Naive thymus-derived CD8-positive, alpha-beta T cell (primary cell): ENCODE measurements at regions not wholly inside any gene's neighbourhood (a gene's known extent, or its start where the extent isn't known, plus 50 kb on each side); places are given as distances from the start of the nearest gene placed in this dataset.

Source experiments
- ATAC-seq, 2 donors: fragments of 150-1000 bp; cut with Tn5 transposase in 1 of 2; sonication (Bioruptor Pico), chemical (Tn5 transposase) in 1 of 2; 1 replicate in 1 of 2; 2 replicates in 1 of 2; pipeline ENCODE4 v1.10.0; 2021; ENCODE audit warnings: mild to moderate bottlenecking in 2 of 2, moderate library complexity in 2 of 2
- POLR2A ChIA-PET: fragments of 350-600 bp; sonication (Branson Sonifier 250); formaldehyde crosslinking; loops from one replicate; lab custom pipeline; 2021; ENCODE audit warnings: antibody characterized with exemption; lab: Charles Lee
- DNase-seq, 10 donors: peaks; one replicate each; pipeline versions ENCODE4 v3.0.0 to v3.0.0-alpha.2; 2020 to 2022
- H3K27ac Mint-ChIP-seq, 10 donors: one replicate each; pipeline ENCODE4 v1.8.0; 2020 to 2022; ENCODE audit warnings: mild to moderate bottlenecking in 10 of 10, mixed read lengths in 10 of 10, moderate library complexity in 4 of 10, inconsistent platforms in 1 of 10
- H3K27me3 Mint-ChIP-seq, 5 donors: one replicate each; pipeline ENCODE4 v1.8.0; 2021 to 2022; ENCODE audit warnings: mixed read lengths in 5 of 5
- H3K36me3 Mint-ChIP-seq, 3 donors: one replicate each; pipeline ENCODE4 v1.8.0; 2020 to 2022; ENCODE audit warnings: mixed read lengths in 3 of 3, mild to moderate bottlenecking in 2 of 3, inconsistent platforms in 1 of 3
- H3K4me1 Mint-ChIP-seq, 4 donors: one replicate each; pipeline ENCODE4 v1.8.0; 2021 to 2022; ENCODE audit warnings: mixed read lengths in 4 of 4
- H3K4me3 Mint-ChIP-seq, 10 donors: one replicate each; pipeline ENCODE4 v1.8.0; 2020 to 2022; ENCODE audit warnings: mild to moderate bottlenecking in 10 of 10, mixed read lengths in 10 of 10, moderate library complexity in 6 of 10, inconsistent platforms in 1 of 10
- H3K9me3 Mint-ChIP-seq, 9 donors: one replicate each; pipeline ENCODE4 v1.8.0; 2020 to 2022; ENCODE audit warnings: mixed read lengths in 9 of 9, mild to moderate bottlenecking in 3 of 9, inconsistent platforms in 1 of 9, moderate library complexity in 1 of 9

DNA sequence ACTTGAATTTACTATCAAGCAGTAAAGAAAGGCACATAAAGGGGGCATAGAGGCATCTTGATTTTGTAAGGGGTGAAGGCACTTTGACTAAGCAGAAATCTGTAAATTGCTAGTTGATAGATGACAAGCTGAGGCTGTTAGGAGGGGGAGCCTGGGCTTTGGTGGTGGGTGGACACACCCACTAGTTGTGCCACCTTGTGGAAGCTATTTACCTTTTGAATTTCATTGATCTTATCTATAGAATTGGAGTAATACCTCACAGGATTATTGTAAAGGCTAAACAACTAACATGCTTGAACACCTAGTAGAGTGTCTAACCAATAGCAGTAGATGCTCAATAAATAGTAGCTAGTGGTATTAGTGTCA is 142.8 kb upstream of the KCNIP4 start:
- POLR2A ChIA-PET = no interaction called here
- H3K27me3 Mint-ChIP-seq = no peaks in the 10 kb centered on the region

DNA sequence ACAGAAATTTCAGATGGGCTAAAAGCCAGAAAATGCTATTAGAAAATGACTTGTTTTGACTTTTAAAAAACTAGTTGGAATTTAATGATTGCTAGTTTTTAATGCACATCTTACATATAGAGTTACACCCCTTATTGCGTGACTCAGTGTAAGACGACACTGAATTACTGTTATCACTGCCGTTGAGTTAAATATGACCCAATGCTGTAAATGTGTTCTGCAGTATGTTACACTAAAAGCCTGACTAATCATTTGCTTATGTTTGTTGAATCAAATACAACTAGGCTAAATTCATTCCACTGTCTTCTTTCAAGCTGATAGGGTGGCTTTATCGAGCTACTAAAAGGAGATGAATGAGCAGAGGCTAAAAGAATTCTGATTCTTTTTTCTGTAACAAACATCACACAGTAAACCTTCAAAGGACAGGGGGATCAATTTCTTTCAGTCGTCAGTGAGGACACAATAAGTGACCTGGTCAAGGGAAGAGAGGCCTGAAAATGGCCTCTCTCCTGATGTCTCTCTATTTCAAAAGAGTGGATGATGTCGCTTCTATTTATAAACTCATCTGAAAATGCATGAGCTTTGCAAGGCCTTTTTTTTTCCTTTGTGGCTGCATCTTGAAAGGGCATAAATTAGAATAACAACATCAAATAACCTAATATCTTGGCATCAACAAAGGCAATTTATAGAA is 142.2 kb upstream of the KCNIP4 start:
- ATAC-seq = no peak
- no peak for DNase-seq
- Mint-ChIP-seq H3K27me3 (no peaks in the 10 kb centered on the region), H3K36me3 (peaks cover 0 to 4% (median 0%) of the 10 kb centered on the region in 3 donors), H3K4me1 (no peaks in the 10 kb centered on the region), H3K4me3 (no peak overlapping the region), H3K27ac (no peak overlapping the region), H3K9me3 (peaks cover 0 to 18% (median 12%) of the 10 kb centered on the region in 9 donors)
- POLR2A ChIA-PET = no interaction called here

More for the DNA sequence above, 142.8 kb upstream of the KCNIP4 start:
- H3K4me1 Mint-ChIP-seq = no peaks in the 10 kb centered on the region
- peaks cover 0 to 2% (median 0%) of the 10 kb centered on the region in 3 donors for H3K36me3 Mint-ChIP-seq
- peaks cover 2 to 13% (median 8%) of the 10 kb centered on the region in 9 donors for H3K9me3 Mint-ChIP-seq
- no peak overlapping the region for H3K27ac Mint-ChIP-seq
- ATAC-seq (no peak), DNase-seq (no peak)
- H3K4me3 Mint-ChIP-seq = no peak overlapping the region

DNA sequence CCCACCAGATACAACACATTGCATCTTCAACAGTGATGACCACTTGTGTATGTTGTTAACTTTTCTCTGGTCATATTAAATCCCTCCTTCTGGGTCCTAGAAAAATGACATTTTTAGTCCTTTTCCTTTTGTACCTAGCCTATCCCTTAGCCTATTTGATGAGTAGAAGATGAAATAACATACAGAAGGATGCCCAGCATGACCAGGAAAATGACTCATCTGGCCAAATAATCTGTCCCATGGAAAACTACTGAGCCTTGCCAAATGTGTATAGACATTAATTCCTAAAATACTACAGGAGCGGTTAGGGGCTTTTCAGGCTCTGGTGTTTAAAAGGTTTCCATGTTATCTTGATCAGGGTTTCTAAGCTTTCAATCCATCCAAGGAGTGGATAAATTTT is 129.0 kb upstream of the KCNIP4 start:
- no peak overlapping the region for H3K4me3 Mint-ChIP-seq
- peaks cover 0 to 4% (median 3%) of the 10 kb centered on the region in 3 donors for H3K36me3 Mint-ChIP-seq
- no peak for ATAC-seq
- H3K4me1 Mint-ChIP-seq = peaks cover 0 to 5% (median under 1%) of the 10 kb centered on the region in 4 donors
- H3K27ac Mint-ChIP-seq = no peak overlapping the region
- peaks cover 9 to 32% (median 20%) of the 10 kb centered on the region in 9 donors for H3K9me3 Mint-ChIP-seq
- no peak for DNase-seq
- H3K27me3 Mint-ChIP-seq = peaks cover 0 to under 1% (median 0%) of the 10 kb centered on the region in 5 donors
- POLR2A ChIA-PET = no interaction called here

DNA sequence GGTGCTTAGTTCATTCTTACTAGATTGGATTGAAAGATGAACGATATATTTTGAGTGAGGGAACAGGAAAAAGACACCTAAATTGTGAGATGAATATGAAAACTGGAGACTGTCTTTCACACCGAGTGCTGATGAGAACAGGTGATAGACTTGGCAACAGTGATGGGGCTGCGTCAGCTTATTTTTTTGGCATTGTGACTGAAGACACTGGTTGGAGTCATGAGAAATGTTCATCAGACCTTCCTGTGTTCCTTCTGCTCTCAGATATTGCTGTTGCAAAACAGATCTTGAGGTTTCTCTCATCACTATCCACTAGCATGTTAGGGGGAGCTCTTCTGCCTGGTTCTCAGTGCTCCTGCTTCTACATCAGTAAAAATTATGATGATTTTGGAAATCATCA is 124.2 kb upstream of the KCNIP4 start:
- POLR2A ChIA-PET = no interaction called here
- DNase-seq = peak in 2 of 10 donors; percentile 1 to 3
- Mint-ChIP-seq H3K4me3 (no peak overlapping the region), H3K27ac (no peak overlapping the region), H3K36me3 (peaks cover 0 to 4% (median 3%) of the 10 kb centered on the region in 3 donors), H3K9me3 (peaks cover 8 to 34% (median 11%) of the 10 kb centered on the region in 9 donors), H3K27me3 (peaks cover 0 to 2% (median 0%) of the 10 kb centered on the region in 5 donors), H3K4me1 (peaks cover 0 to 5% (median 1%) of the 10 kb centered on the region in 4 donors)
- peak in 1 of 2 donors; percentile 23 for ATAC-seq

DNA sequence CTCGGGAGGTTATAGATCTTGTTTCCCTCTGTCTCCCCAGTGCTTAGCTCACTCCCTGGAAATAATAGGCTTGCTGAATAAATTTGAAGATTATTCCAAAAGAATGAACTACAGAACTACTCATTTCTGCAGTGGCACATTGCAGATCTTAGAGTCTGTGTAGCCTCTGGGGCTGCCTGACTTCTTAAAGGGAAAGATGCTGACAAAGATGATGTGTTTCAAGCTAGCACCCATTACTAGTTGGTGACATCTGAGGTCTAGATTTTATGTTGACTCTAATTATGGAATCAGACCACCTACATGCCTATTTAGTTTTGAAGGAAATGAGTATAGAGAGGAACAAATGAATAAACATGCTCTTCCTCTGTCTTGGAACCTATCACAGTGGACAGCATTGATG is 123.7 kb upstream of the KCNIP4 start:
- no peak for DNase-seq
- H3K36me3 Mint-ChIP-seq = peaks cover 0 to 4% (median 3%) of the 10 kb centered on the region in 3 donors
- no peak for ATAC-seq
- H3K27ac Mint-ChIP-seq = no peak overlapping the region
- H3K9me3 Mint-ChIP-seq = peaks cover 4 to 30% (median 10%) of the 10 kb centered on the region in 9 donors
- peaks cover 0 to 5% (median 1%) of the 10 kb centered on the region in 4 donors for H3K4me1 Mint-ChIP-seq
- peaks cover 0 to 2% (median 0%) of the 10 kb centered on the region in 5 donors for H3K27me3 Mint-ChIP-seq
- H3K4me3 Mint-ChIP-seq = no peak overlapping the region
- POLR2A ChIA-PET = no interaction called here

DNA sequence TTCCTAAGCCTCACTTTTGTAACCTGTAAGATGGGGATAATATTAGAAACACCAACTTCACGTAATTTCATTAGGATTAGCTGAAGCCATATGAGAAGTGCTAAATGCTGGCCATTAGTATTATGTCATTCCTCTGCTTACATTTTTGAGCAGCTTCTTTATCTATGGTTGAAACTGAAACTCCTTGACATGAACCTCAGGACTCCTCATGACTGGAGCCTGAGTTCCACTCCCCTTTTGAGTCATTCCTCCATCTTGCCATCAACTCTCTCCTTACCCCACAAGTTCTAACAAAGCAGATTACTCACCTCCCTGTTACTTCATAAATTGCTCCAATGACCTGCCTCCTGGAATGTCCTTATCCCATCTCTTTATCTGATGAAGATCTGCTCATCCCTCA is 123.2 kb upstream of the KCNIP4 start:
- DNase-seq (no peak), ATAC-seq (no peak)
- Mint-ChIP-seq H3K9me3 (peaks cover 0 to 29% (median 9%) of the 10 kb centered on the region in 9 donors), H3K4me3 (no peak overlapping the region), H3K4me1 (peaks cover 0 to 5% (median 1%) of the 10 kb centered on the region in 4 donors), H3K36me3 (peaks cover 0 to 4% (median 3%) of the 10 kb centered on the region in 3 donors), H3K27ac (no peak overlapping the region), H3K27me3 (peaks cover 0 to 2% (median 0%) of the 10 kb centered on the region in 5 donors)
- POLR2A ChIA-PET = no interaction called here

DNA sequence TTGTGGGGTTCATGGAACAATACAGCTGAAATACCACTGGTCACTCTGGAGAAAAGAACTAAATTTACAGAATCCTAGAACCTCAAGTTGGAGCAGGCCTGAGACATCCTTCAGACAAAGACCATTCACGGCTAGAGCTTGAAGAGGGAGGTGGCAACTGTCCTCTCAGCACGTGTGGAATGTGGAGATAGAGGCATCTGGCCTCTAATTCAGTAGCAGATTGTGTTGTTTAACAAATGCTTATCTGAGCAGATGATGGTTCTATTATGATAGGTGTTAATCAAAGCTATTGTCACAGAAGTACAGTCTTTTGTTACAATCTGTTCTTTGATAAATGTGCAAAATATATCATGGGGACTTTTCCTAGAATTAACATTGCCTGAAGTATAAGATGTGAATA is 121.7 kb upstream of the KCNIP4 start:
- no peak for DNase-seq
- H3K4me3 Mint-ChIP-seq = no peak overlapping the region
- H3K4me1 Mint-ChIP-seq = peaks cover 0 to 5% (median 1%) of the 10 kb centered on the region in 4 donors
- no peak for ATAC-seq
- H3K27ac Mint-ChIP-seq = no peak overlapping the region
- peaks cover 0 to 3% (median 0%) of the 10 kb centered on the region in 3 donors for H3K36me3 Mint-ChIP-seq
- POLR2A ChIA-PET = no interaction called here
- peaks cover 0 to 2% (median 0%) of the 10 kb centered on the region in 5 donors for H3K27me3 Mint-ChIP-seq
- H3K9me3 Mint-ChIP-seq = peaks cover 3 to 26% (median 7%) of the 10 kb centered on the region in 9 donors

DNA sequence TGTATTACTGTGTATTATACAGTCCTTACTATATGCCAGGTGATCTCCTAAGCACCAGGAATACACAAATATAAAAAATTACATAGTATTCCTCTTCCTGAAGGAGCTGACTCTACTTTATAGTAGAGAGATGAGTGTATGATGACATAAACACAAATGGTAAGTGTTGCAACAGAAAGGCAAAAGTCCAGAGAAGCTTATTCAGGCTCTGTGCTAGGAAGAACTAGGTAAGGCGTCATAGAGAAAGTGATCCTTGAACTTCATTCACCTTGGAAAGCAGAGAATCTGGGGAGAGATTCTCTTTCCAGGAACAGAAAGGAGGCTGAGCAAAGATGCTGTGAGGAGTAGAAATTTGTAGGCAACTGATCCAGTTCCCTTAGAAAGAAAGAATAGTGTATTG is 115.0 kb upstream of the KCNIP4 start:
- Mint-ChIP-seq H3K27ac (no peak overlapping the region), H3K36me3 (no peaks in the 10 kb centered on the region), H3K27me3 (no peaks in the 10 kb centered on the region), H3K4me1 (no peaks in the 10 kb centered on the region), H3K4me3 (no peak overlapping the region), H3K9me3 (peaks cover 0 to 11% (median 1%) of the 10 kb centered on the region in 9 donors)
- POLR2A ChIA-PET = no interaction called here
- ATAC-seq (no peak), DNase-seq (no peak)

DNA sequence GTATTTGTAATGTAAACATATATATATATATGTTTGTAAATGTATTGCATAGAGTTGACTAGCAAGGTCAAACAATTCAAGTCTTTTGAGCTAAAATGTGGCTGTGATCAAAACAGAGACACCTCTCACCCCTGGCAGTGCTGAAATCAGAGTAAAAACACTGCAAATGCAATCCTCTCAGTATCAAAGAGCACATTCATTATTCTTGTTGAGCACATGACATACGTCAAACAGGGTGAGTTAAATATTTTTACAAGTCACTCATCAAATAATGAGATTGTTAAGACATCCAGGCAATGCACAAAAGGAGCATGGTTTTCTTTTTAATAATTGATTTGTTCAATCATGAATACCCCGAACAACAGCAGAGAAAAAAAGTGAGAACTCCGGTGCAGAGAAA is 114.1 kb upstream of the KCNIP4 start:
- Mint-ChIP-seq H3K4me3 (no peak overlapping the region), H3K27me3 (no peaks in the 10 kb centered on the region), H3K4me1 (no peaks in the 10 kb centered on the region), H3K9me3 (peaks cover 0 to 11% (median 2%) of the 10 kb centered on the region in 9 donors), H3K36me3 (no peaks in the 10 kb centered on the region), H3K27ac (no peak overlapping the region)
- DNase-seq (no peak), ATAC-seq (no peak)
- POLR2A ChIA-PET = no interaction called here

DNA sequence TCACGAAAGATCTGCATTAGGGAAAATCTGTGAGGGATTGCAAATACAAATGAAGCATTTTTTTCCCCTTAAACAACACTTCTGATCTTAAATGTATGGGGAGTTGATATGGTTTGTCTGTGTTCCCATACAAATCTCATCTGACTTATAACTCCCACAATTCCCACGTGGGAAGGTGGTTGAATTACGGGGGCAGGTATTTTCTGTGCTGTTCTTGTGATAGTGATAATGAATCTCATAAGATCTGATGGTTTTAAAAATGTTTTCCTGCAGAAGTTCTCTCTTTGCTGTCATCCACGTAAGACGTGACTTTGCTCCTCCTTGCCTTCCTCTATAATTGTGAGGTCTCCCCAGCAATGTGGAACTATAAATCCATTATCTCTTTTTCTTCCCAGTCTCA is 107.4 kb upstream of the KCNIP4 start:
- POLR2A ChIA-PET = no interaction called here
- no peaks in the 10 kb centered on the region for H3K27me3 Mint-ChIP-seq
- no peak overlapping the region for H3K27ac Mint-ChIP-seq
- H3K36me3 Mint-ChIP-seq = no peaks in the 10 kb centered on the region
- H3K4me1 Mint-ChIP-seq = peaks cover 0 to 7% (median 4%) of the 10 kb centered on the region in 4 donors
- ATAC-seq = no peak
- H3K4me3 Mint-ChIP-seq = no peak overlapping the region
- DNase-seq = no peak
- H3K9me3 Mint-ChIP-seq = peaks cover 0 to 15% (median 4%) of the 10 kb centered on the region in 9 donors

DNA sequence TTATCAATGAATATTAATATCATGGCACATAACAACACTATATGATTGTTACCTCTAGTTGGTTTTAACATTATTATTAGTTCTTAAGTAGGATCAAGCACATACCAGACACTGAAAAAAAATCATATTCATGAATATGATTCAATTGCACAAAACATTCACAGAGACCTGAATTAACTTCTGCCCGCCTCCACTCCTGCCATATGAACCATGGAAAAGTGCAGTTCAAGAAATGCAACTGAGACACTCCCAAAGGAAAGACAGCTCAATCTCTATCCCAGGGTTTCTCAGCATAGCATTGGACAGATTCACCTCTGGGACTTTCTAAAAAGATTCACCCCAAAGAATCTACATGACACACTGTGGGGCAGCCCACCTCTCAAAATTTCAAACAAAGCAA is 103.5 kb upstream of the KCNIP4 start:
- no peaks in the 10 kb centered on the region for H3K27me3 Mint-ChIP-seq
- ATAC-seq (no peak), DNase-seq (no peak)
- peaks cover 0 to 11% (median 6%) of the 10 kb centered on the region in 9 donors for H3K9me3 Mint-ChIP-seq
- H3K4me1 Mint-ChIP-seq = peaks cover 0 to 7% (median 4%) of the 10 kb centered on the region in 4 donors
- H3K27ac Mint-ChIP-seq = no peak overlapping the region
- no peak overlapping the region for H3K4me3 Mint-ChIP-seq
- POLR2A ChIA-PET = no interaction called here
- peaks cover 0 to 4% (median 0%) of the 10 kb centered on the region in 3 donors for H3K36me3 Mint-ChIP-seq

DNA sequence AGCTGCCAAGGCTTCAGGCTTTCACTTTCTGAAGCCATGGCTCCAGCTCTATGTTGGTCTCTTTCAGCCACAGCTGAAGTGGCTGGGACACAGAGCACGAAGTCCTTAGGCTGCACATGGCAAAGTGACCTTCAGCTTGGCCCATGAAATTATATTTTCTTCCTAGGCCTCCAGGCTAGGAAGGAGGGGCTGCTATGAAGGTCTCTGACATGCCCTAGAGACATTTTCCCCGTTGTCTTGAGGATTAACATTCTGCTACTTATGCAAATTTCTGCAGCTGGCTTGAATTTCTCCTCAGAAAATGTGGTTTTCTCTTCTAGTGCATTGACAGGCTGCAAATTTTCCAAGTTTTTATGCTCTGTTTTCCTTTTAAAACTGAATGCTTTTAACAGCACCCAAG is 99.8 kb upstream of the KCNIP4 start:
- H3K9me3 Mint-ChIP-seq = peaks cover 0 to 8% (median 3%) of the 10 kb centered on the region in 9 donors
- POLR2A ChIA-PET = no interaction called here

DNA sequence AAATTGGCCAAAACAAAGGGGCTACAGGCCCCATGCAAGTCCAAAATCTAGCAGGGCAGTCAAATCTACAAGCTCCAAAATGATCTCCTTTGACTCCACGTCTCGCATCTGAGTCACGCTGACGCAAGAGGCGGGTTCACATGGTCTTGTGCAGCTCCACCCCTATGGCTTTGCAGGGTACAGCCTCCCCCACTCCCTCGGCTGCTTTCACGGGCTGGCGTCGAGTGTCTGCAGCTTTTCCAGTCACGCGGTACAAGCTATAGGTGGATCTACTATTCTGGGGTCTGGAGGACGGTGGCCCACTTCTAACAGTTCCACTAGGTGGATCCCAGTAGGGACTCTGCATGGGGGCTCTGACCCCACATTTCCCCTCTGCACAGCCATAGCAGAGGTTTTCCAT is 99.2 kb upstream of the KCNIP4 start:
- Mint-ChIP-seq H3K27me3 (no peaks in the 10 kb centered on the region), H3K4me3 (no peak overlapping the region), H3K36me3 (peaks cover 0 to 4% (median 0%) of the 10 kb centered on the region in 3 donors), H3K27ac (no peak overlapping the region), H3K4me1 (no peaks in the 10 kb centered on the region), H3K9me3 (peaks cover 0 to 10% (median 3%) of the 10 kb centered on the region in 9 donors)
- POLR2A ChIA-PET = no interaction called here
- DNase-seq (no peak), ATAC-seq (no peak)

More for the DNA sequence above, 99.8 kb upstream of the KCNIP4 start:
- H3K4me3 Mint-ChIP-seq = no peak overlapping the region
- DNase-seq (no peak), ATAC-seq (no peak)
- peaks cover 0 to 4% (median 0%) of the 10 kb centered on the region in 3 donors for H3K36me3 Mint-ChIP-seq
- H3K27me3 Mint-ChIP-seq = no peaks in the 10 kb centered on the region
- H3K4me1 Mint-ChIP-seq = no peaks in the 10 kb centered on the region
- H3K27ac Mint-ChIP-seq = no peak overlapping the region
